Stimulated activated CD4-positive, alpha-beta T cell treated with anti-CD3 and anti-CD28 coated beads, Interleukin-12 subunit alpha, Interleukin-12 subunit beta, amount 100 ng/mL, for 24 hours (primary cell): ENCODE measurements at regions not wholly inside any gene's neighbourhood (a gene's known extent, or its start where the extent isn't known, plus 50 kb on each side); places are given as distances from the start of the nearest gene placed in this dataset.

Experiments
- DNase-seq, 2 experiments: peaks; one replicate each; pipeline ENCODE4 v3.0.0-alpha.2; 2020; ENCODE audit warnings: low read depth in 2 of 2

- DNase-seq = no peak
Measured at GRCh38 chr5:40046792-40047191, 622.0 kb upstream of the DAB2 start.

DNA sequence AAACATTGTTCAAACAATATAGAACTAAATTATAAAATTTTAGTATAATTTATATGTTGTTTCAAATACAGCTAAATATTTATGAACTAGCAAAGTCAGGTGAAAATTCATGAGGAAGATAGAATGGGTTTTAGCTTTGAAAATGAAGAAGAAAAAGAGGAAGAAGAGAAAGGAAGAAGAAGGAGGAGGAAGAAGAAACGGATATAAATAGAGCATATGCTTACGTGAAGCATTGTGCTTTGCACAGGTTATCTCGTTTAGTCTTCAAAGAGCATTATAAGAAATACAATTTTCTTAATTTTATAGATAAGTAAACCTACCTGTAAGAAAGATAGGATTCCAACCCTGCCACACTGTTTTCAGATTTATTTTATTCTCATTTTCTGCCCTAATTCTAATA is 620.6 kb upstream of the DAB2 start:
- no peak for DNase-seq

DNA sequence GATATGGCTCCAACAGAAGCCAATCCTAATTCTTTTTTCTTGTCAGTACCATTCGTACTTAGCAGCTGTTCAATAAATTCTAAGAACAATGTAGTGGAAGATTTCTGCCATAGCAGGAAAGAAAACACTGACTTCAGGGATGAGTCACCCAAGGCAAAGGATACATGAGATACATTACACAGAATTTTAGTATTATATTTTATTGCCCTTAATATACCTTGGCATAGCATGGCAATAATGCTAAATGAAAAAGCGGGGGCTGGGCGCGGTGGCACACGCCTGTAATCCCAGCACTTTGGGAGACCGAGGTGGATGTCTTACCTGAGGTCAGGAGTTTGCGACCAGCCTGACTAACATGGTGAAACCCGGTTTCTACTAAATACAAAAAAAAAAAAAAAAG is 619.1 kb upstream of the DAB2 start:
- DNase-seq = no peak

GRCh38 chr5:40041452-40041851 is 616.7 kb upstream of the DAB2 start:
- DNase-seq = no peak

DNA sequence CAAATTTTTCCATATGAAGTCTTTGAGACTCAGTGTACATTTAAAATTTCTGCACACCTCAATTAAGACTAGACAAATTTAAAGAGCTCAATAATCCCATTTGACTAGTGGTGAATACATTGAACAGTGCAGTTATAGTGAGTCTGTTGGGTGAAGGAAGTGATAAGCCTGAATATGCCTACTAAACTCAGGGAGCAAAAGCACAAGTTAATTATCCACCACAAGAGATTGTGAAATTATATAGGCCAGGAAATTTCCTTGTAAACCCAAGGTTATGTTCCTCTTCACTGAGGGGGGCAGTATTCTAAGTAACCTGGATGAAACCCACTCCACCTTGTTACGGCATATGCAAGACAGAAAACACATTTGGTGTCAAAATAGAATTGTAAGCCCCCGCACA is 612.9 kb upstream of the DAB2 start:
- DNase-seq = no peak

DNA sequence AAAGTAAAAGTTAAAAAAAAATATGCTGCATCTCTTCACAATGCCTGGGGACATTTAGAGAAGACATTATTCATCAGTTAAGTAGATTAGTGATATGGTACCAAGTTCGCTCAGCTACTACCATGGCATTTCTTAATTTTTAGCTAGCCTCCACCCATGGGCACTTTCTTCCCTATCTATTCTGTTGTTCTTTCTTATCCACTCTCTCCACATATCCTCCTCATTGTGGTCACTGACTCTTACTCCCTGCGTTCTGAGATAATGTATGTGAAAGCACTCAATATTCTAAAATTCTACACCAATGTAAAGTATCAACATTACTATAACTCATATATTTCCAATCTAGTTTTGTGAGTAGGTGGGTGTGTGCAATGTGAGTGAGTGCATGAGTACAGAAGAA is 609.7 kb upstream of the DAB2 start:
- no peak for DNase-seq

GRCh38 chr5:40033411-40033810 is 608.6 kb upstream of the DAB2 start:
- DNase-seq = no peak

DNA sequence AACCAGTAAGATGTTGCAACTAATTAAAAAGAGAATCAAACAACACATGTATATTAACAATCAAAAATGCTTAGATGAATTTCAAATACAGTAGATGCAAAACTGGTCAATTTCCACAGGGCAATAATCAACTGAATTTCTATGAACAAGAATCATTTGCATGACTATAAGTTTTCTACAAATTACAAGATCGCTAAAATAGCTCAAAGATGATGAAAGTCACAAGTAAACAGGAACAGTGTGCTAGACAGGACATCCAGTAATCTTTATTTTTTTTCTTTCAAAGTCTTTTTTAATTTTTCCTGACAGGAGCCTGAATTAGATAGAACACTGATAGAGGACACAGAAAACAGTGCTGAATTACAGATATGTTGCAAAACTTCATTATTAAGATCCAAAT is 608.2 kb upstream of the DAB2 start:
- DNase-seq = no peak

DNA sequence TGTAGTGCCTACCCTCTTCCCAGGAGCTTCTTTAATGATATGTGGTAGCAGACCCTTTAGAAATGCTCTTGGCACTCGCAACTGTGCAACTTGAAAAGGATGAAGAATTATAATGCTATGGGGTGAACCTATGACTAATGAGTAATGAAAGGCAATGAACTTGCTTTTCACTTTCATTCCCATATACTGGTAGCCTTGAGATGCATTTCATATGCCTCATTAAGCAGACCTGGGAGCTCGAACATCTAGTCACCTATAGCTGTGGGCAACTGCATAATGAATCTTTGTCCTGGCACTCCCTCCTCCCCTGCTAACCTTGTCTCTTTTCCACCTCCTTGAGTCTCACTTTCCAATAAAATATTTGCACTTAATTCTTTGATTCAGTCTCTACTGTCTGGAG is 605.9 kb upstream of the DAB2 start:
- no peak for DNase-seq

GRCh38 chr5:40029711-40030495 is 605.1 kb upstream of the DAB2 start:
- no peak for DNase-seq

DNA sequence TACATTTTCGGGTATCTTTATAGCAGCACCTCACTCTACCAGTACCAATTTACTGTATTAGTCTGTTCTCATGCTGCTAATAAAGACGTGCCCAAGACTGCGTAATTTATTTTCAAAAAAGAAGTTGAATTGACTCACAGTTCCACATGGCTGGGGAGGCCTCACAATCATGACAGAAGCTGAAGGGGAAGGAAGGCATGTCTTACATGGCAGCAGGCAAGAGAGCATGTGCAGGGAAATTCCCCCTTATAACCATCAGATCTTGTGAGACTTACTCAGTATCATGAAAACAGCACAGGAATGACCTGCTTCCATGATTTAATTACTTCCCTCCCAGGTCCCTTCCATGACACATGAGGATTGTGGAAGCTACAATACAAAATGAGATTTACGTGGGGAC is 602.6 kb upstream of the DAB2 start:
- DNase-seq = no peak

GRCh38 chr5:40025586-40025985 is 600.8 kb upstream of the DAB2 start:
- no peak for DNase-seq

- no peak for DNase-seq
Measured at GRCh38 chr5:40022057-40022456, 597.3 kb upstream of the DAB2 start.

GRCh38 chr5:40021007-40021406 is 596.2 kb upstream of the DAB2 start:
- no peak for DNase-seq

GRCh38 chr5:40017918-40018317 is 593.1 kb upstream of the DAB2 start:
- DNase-seq = no peak

GRCh38 chr5:40017135-40017534 is 592.4 kb upstream of the DAB2 start:
- no peak for DNase-seq

GRCh38 chr5:40010436-40010835 is 585.7 kb upstream of the DAB2 start:
- no peak for DNase-seq

DNA sequence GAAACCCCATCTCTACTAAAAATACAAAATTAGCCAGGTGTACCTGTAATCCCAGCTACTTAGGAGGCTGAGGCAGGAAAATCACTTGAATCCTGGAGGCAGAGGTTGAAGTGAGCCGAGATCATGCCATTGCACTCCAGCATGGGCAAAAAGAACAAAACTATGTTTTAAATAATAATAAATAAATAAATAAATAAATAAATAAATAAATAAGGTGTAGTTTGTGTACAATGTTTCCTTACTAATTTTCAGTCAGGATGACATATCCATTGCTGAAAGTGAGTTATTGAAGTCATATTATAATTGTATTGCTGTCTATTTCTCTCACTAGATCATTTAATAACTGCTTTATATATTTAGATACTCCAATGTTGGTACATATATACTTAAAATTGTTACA is 581.5 kb upstream of the DAB2 start:
- DNase-seq = no peak

GRCh38 chr5:40001796-40002195 is 577.0 kb upstream of the DAB2 start:
- no peak for DNase-seq

- no peak for DNase-seq
Measured at GRCh38 chr5:39998518-39998917, 573.7 kb upstream of the DAB2 start.

- DNase-seq = no peak
Measured at GRCh38 chr5:39995990-39996389, 571.2 kb upstream of the DAB2 start.

DNA sequence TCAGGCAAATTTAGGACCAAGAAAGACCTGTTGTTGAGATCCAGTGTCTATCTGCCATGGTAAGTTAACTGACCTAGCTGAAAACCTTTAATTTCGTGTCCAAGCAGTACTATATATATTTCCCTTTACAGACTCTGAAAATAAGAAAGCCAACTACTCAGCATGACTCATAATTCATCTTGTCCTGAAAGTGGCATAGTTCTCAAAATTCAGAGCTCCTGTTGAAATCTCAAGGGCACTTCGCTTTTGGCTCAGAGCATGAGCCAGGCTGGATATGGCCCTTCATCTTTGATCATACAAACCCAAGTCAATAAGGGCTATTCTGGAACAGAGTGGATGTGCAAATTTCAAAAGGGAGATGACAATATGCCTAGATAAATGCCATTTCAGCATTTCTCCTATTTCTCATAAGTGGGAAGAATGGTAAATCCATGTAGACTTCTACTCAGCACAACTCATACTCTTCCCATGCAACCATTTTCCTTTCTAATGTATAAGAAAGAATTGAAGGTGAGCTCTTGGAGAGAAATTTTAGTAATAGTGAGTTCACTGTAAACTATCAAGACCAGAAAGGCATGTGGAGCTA is 567.9 kb upstream of the DAB2 start:
- no peak for DNase-seq

- no peak for DNase-seq
Measured at GRCh38 chr5:39986614-39987013, 561.8 kb upstream of the DAB2 start.

- DNase-seq = no peak
Measured at GRCh38 chr5:39980056-39980455, 555.3 kb upstream of the DAB2 start.
